K562 (cell line): ENCODE measurements at regions not wholly inside any gene's neighbourhood (a gene's known extent, or its start where the extent isn't known, plus 50 kb on each side); places are given as distances from the start of the nearest gene placed in this dataset.

Experiments used
- ATAC-seq: fragments of 200-7000 bp; cut with Tn5 transposase; 3 replicates; pipeline ENCODE4 v1.9.1; 2020; ENCODE audit warnings: moderate library complexity
- BruUV-seq: library from RNA; stranded (reverse); fragments of 400-500 nt; replicated peaks from 2 replicates; lab custom pipeline; 2021; lab: Mats Ljungman, UMichigan
- CTCF ChIA-PET: fragments of 300-600 bp; formaldehyde crosslinking; extraction: SDS; loops from one replicate; lab custom pipeline; 2021; ENCODE audit warnings: low intra/inter-chr PET ratio; lab: Yijun Ruan, JAX
- POLR2A ChIA-PET: fragments of 300-600, 350-650 bp; sonication (Branson Sonifier 250); formaldehyde crosslinking; extraction: SDS; loops from one replicate; lab custom pipeline; 2021; ENCODE audit warnings: antibody characterized with exemption, inconsistent platforms; lab: Yijun Ruan, JAX
- DNase-seq, 4 experiments: peaks; one replicate each; pipeline versions ENCODE4 v3.0.0 to v3.0.0-alpha.2; 2011 to 2018; ENCODE audit warnings: low spot score in 3 of 4, mixed read lengths in 3 of 4; ENCODE audit errors: extremely low read depth in 1 of 4
- FAIRE-seq: peaks from 2 replicates; lab custom pipeline; 2011; peaks lifted over from hg19 to GRCh38; lab: Jason Lieb, UNC
- H2AFZ ChIP-seq: 2 replicates; pipeline ENCODE4 v1.6.0; 2011; ENCODE audit warnings: low read depth, low read length, control low read depth, inconsistent platforms
- H3K27ac ChIP-seq: fragments of 200-600 bp; 3 replicates; pipeline ENCODE4 v1.8.0; 2011; ENCODE audit warnings: low read depth, mild to moderate bottlenecking, control low read depth, inconsistent platforms, low read length, moderate library complexity, mixed read lengths; ENCODE audit errors: extremely low read depth
- H3K27me3 ChIP-seq, 2 experiments: fragments of 300-600 bp in 1 of 2; 2 replicates in 1 of 2; 3 replicates in 1 of 2; pipeline versions ENCODE4 v1.6.0 to v1.8.0; 2011; ENCODE audit warnings: inconsistent platforms in 2 of 2, low read length in 2 of 2, mild to moderate bottlenecking in 1 of 2, mixed read lengths in 1 of 2, moderate library complexity in 1 of 2; ENCODE audit not compliant: control insufficient read depth in 2 of 2, insufficient read depth in 2 of 2
- H3K36me3 ChIP-seq: fragments of 300-600 bp; 3 replicates; pipeline ENCODE4 v1.8.0; 2011; ENCODE audit warnings: mild to moderate bottlenecking, low read length, inconsistent platforms; ENCODE audit not compliant: control insufficient read depth, insufficient read depth
- H3K4me1 ChIP-seq, 2 experiments: fragments of 200-600 bp in 1 of 2; replicated peaks in 1 of 2; 2 replicates in 1 of 2; 3 replicates in 1 of 2; pipeline versions ENCODE4 v1.5.1 to v1.8.0; 2011; ENCODE audit warnings: inconsistent platforms in 2 of 2, low read length in 2 of 2, mild to moderate bottlenecking in 1 of 2, mixed read lengths in 1 of 2, moderate library complexity in 1 of 2; ENCODE audit not compliant: control insufficient read depth in 2 of 2, insufficient read depth in 2 of 2
- H3K4me2 ChIP-seq: 2 replicates; pipeline ENCODE4 v1.6.1; 2011; ENCODE audit warnings: low read length, control low read depth, inconsistent platforms, mixed read lengths; ENCODE audit not compliant: insufficient read depth
- H3K4me3 ChIP-seq: fragments of 200-600 bp; sonication (generic), shearing (Covaris generic); 2 replicates; pipeline ENCODE4 v1.5.1; 2016; ENCODE audit warnings: control low read depth, inconsistent platforms
- H3K79me2 ChIP-seq: fragments of 200-600 bp; 3 replicates; pipeline ENCODE4 v1.8.0; 2011; ENCODE audit warnings: low read length, inconsistent platforms; ENCODE audit not compliant: control insufficient read depth, insufficient read depth
- H3K9ac ChIP-seq, 2 experiments: 2 replicates each; pipeline versions ENCODE4 v1.6.0 to v1.6.1; 2011; ENCODE audit warnings: low read depth in 2 of 2, low read length in 2 of 2, control low read depth in 1 of 2, inconsistent platforms in 1 of 2, mild to moderate bottlenecking in 1 of 2, mixed read lengths in 1 of 2; ENCODE audit not compliant: insufficient read depth in 1 of 2
- H3K9me1 ChIP-seq: one replicate; pipeline ENCODE4 v1.6.0; 2011; ENCODE audit warnings: inconsistent platforms, mild to moderate bottlenecking, low read length, moderate library complexity; ENCODE audit not compliant: control insufficient read depth, insufficient read depth
- H3K9me3 ChIP-seq: replicated peaks from 2 replicates; pipeline ENCODE4 v1.5.1; 2011; ENCODE audit warnings: low read depth, low read length, inconsistent platforms; ENCODE audit not compliant: control insufficient read depth, insufficient read depth
- H4K20me1 ChIP-seq: replicated peaks from 2 replicates; pipeline ENCODE4 v1.6.1; 2011; ENCODE audit warnings: low read length, inconsistent platforms, mixed read lengths; ENCODE audit not compliant: control insufficient read depth, insufficient read depth
- KLF10 ChIP-seq: fragments of 250-450 bp; sonication (Bioruptor Pico); IDR thresholded peaks from 2 replicates; pipeline ENCODE4 v1.6.1; 2021; ENCODE audit warnings: matching md5 sums
- POLR2H ChIP-seq: IDR thresholded peaks from 2 replicates; pipeline ENCODE4 v1.6.1; 2016; ENCODE audit warnings: missing genetic modification characterization, low read depth, mild to moderate bottlenecking, control low read depth, missing compliant biosample characterization, moderate library complexity
- SIN3B ChIP-seq: fragments of 450-650 bp; IDR thresholded peaks from 2 replicates; pipeline ENCODE4 v1.6.1; 2017; ENCODE audit warnings: low read depth, mild to moderate bottlenecking, moderate library complexity
- ZNF197 ChIP-seq: fragments of 200-800 bp; sonication (Bioruptor generic); IDR thresholded peaks from 2 replicates; pipeline ENCODE4 v1.6.1; 2016; ENCODE audit warnings: low read depth, missing genetic modification characterization, missing compliant biosample characterization
- ZNF277 ChIP-seq: fragments of 250-450 bp; sonication (Bioruptor Pico); IDR thresholded peaks from 2 replicates; pipeline ENCODE4 v1.8.0; 2022; ENCODE audit warnings: inconsistent platforms, mild to moderate bottlenecking, moderate library complexity, borderline replicate concordance
- ZNF780A ChIP-seq: fragments of 250-450 bp; sonication (Bioruptor Pico); IDR thresholded peaks from 2 replicates; pipeline ENCODE4 v1.5.0; 2021; ENCODE audit warnings: mild to moderate bottlenecking
- ZZZ3 ChIP-seq: fragments of 450-650 bp; IDR thresholded peaks from 2 replicates; pipeline ENCODE4 v1.6.1; 2016; ENCODE audit warnings: antibody characterized with exemption, mild to moderate bottlenecking, moderate library complexity
- WGBS: fragments of 100-300 bp; shearing (Covaris generic); methylation state at CpG from one replicate; pipeline ENCODE4 v1.1.6; 2016; ENCODE audit warnings: low coverage, mixed read lengths; ENCODE audit not compliant: insufficient coverage; ENCODE audit errors: missing lambda C conversion rate; 5-methylcytosine and 5-hydroxymethylcytosine counted together
- in situ Hi-C: fragments of 300-500 bp; cut with MboI; formaldehyde crosslinking; loops from 4 replicates; pipeline ENCODE4 v1.15.0; 2018; ENCODE audit warnings: inconsistent platforms, mixed read lengths
- intact Hi-C: fragments of 100-400 bp; cut with micrococcal nuclease; formaldehyde crosslinking; loops from 2 replicates; pipeline ENCODE4 v1.14.2; 2022
- TF ChIP-seq, protein P1 (sequence below): fragments of 250-450 bp; sonication (Bioruptor Pico); IDR thresholded peaks from 2 replicates; pipeline ENCODE4 v1.4.0; 2020

DNA sequence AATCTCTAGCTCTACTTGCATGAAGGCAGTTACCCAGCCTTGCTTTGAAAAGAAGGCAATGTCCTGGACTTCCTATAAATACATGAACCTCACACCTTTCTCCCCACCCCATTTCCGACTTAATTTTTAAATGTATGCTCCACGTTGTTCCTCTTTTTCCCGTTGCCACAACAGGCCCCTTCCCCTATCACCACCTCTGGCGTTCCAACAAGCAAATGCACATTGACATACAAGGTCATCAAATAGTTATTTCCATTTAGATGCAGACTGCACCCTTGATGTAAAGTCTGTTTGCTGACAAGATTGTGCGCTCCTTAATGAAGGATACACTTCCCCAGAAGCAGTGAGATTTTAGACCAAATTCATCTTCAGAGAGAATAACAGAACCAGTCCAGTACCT lies 260.7 kb upstream of the UMPS start:
- no peak overlapping the region for H3K27ac ChIP-seq
- H3K9me1 ChIP-seq: no peaks in the 10 kb centered on the region
- H3K27me3 ChIP-seq: no peaks in the 10 kb centered on the region; a peak in 1 of 5 replicates
- H3K4me2 ChIP-seq: no peak overlapping the region
- no peak overlapping the region for H3K4me3 ChIP-seq
- ChIA-PET POLR2A (interaction anchor here (1.1 kb wide), 1 partner anchor 78 kb away, joined by 3 read pairs; no protein-coding TSS in a partner anchor), CTCF (no interaction called here)
- H3K9me3 ChIP-seq: no peaks in the 10 kb centered on the region
- in situ Hi-C loops: loop anchor here (5.0 to 10.0 kb wide), 2 partner anchors 112 to 455 kb away; no protein-coding TSS in a partner anchor
- no peaks in the 10 kb centered on the region for H3K4me1 ChIP-seq
- no peaks in the 10 kb centered on the region for H4K20me1 ChIP-seq
- no peak overlapping the region for H2AFZ ChIP-seq
- no peak overlapping the region for H3K9ac ChIP-seq
- no peak for DNase-seq
- 0% methylated on average over 5 of the region's 5 CpGs for WGBS
- no peak for ATAC-seq
- no peak for FAIRE-seq
- no peaks in the 10 kb centered on the region for H3K36me3 ChIP-seq
- BruUV-seq: no TSS peak
- H3K79me2 ChIP-seq: no peaks in the 10 kb centered on the region
- intact Hi-C loops: loop anchor here (10.0 kb wide), 1 partner anchor 455 kb away; no protein-coding TSS in a partner anchor
- no peak for TF ChIP-seq POLR2H
- TF ChIP-seq ZNF197: no peak
- no peak for TF ChIP-seq SIN3B
- TF ChIP-seq, protein P1, sequence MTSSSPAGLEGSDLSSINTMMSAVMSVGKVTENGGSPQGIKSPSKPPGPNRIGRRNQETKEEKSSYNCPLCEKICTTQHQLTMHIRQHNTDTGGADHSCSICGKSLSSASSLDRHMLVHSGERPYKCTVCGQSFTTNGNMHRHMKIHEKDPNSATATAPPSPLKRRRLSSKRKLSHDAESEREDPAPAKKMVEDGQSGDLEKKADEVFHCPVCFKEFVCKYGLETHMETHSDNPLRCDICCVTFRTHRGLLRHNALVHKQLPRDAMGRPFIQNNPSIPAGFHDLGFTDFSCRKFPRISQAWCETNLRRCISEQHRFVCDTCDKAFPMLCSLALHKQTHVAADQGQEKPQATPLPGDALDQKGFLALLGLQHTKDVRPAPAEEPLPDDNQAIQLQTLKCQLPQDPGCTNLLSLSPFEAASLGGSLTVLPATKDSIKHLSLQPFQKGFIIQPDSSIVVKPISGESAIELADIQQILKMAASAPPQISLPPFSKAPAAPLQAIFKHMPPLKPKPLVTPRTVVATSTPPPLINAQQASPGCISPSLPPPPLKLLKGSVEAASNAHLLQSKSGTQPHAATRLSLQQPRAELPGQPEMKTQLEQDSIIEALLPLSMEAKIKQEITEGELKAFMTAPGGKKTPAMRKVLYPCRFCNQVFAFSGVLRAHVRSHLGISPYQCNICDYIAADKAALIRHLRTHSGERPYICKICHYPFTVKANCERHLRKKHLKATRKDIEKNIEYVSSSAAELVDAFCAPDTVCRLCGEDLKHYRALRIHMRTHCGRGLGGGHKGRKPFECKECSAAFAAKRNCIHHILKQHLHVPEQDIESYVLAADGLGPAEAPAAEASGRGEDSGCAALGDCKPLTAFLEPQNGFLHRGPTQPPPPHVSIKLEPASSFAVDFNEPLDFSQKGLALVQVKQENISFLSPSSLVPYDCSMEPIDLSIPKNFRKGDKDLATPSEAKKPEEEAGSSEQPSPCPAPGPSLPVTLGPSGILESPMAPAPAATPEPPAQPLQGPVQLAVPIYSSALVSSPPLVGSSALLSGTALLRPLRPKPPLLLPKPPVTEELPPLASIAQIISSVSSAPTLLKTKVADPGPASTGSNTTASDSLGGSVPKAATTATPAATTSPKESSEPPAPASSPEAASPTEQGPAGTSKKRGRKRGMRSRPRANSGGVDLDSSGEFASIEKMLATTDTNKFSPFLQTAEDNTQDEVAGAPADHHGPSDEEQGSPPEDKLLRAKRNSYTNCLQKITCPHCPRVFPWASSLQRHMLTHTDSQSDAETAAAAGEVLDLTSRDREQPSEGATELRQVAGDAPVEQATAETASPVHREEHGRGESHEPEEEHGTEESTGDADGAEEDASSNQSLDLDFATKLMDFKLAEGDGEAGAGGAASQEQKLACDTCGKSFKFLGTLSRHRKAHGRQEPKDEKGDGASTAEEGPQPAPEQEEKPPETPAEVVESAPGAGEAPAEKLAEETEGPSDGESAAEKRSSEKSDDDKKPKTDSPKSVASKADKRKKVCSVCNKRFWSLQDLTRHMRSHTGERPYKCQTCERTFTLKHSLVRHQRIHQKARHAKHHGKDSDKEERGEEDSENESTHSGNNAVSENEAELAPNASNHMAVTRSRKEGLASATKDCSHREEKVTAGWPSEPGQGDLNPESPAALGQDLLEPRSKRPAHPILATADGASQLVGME: no peak
- TF ChIP-seq ZZZ3: no peak
- no peak for TF ChIP-seq ZNF277
- TF ChIP-seq ZNF780A (CRISPR knock-in tag): no peak
- no peak for TF ChIP-seq KLF10 (CRISPR knock-in tag)
- TF ChIP-seq, all 486 proteins: peak for 0
